Prostate gland (tissue), 2 donors: ENCODE measurements at regions not wholly inside any gene's neighbourhood (a gene's known extent, or its start where the extent isn't known, plus 50 kb on each side); places are given as distances from the start of the nearest gene placed in this dataset.

Experiments
- POLR2AphosphoS5 ChIP-seq: sonication (generic); formaldehyde crosslinking; IDR thresholded peaks from one replicate; pipeline ENCODE4 v1.6.1; 2017; ENCODE audit warnings: antibody characterized with exemption
- TF ChIP-seq, protein P1 (sequence below), 4 experiments: fragments of 200-600 bp in 2 of 4; fragments of 450-650 bp in 2 of 4; sonication (generic) in 2 of 4; IDR thresholded peaks; 1 replicate in 3 of 4; 2 replicates in 1 of 4; pipeline ENCODE4 v1.5.1; 2016 to 2019; ENCODE audit warnings: antibody characterized with exemption in 4 of 4, mild to moderate bottlenecking in 2 of 4, moderate library complexity in 2 of 4

DNA sequence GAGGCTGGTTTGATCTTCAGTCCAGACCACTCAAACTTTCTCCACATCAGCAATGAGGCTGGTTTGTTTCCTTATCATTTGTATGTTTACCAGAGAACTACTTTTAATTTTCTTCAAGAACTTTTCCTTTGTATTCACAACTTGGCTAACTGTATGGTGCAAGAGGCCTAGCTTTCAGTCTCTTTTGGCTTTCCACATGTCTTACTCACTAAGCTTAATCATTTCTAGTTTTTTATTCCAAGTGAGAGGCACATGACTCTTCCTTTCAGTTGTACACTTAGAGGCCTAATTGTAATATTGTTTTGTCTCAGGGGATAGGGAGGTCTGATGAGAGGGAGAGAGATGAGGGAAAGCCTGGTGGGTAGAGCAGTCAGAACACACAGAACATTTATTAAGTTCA lies 554.0 kb upstream of the ARRDC3 start:
- TF ChIP-seq, protein P1, sequence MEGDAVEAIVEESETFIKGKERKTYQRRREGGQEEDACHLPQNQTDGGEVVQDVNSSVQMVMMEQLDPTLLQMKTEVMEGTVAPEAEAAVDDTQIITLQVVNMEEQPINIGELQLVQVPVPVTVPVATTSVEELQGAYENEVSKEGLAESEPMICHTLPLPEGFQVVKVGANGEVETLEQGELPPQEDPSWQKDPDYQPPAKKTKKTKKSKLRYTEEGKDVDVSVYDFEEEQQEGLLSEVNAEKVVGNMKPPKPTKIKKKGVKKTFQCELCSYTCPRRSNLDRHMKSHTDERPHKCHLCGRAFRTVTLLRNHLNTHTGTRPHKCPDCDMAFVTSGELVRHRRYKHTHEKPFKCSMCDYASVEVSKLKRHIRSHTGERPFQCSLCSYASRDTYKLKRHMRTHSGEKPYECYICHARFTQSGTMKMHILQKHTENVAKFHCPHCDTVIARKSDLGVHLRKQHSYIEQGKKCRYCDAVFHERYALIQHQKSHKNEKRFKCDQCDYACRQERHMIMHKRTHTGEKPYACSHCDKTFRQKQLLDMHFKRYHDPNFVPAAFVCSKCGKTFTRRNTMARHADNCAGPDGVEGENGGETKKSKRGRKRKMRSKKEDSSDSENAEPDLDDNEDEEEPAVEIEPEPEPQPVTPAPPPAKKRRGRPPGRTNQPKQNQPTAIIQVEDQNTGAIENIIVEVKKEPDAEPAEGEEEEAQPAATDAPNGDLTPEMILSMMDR (IDR thresholded peaks at IDR 0.05) = no peak
- TF ChIP-seq POLR2AphosphoS5 = no peak
